MM.1S (cell line): ENCODE measurements at regions not wholly inside any gene's neighbourhood (a gene's known extent, or its start where the extent isn't known, plus 50 kb on each side); places are given as distances from the start of the nearest gene placed in this dataset.

Experiments used
- DNase-seq: peaks from one replicate; pipeline ENCODE4 v3.0.0-alpha.2; 2015
- H2AFZ ChIP-seq: fragments of 300-600 bp; sonication (generic); 2 replicates; pipeline ENCODE4 v1.6.0; 2016; ENCODE audit warnings: antibody characterized with exemption, low read length
- H3F3A ChIP-seq: fragments of 300-600 bp; sonication (generic); 2 replicates; pipeline ENCODE4 v1.6.1; 2016; ENCODE audit warnings: mild to moderate bottlenecking, antibody characterized with exemption, low read length, moderate library complexity, mixed read lengths; ENCODE audit not compliant: insufficient read depth
- H3K27ac ChIP-seq: fragments of 300-600 bp; sonication (generic); 2 replicates; pipeline ENCODE4 v1.5.1; 2016; ENCODE audit warnings: mild to moderate bottlenecking, low read length
- H3K27me3 ChIP-seq: fragments of 300-600 bp; sonication (generic); replicated peaks from 2 replicates; pipeline ENCODE4 v1.6.0; 2016; ENCODE audit warnings: low read length; ENCODE audit not compliant: insufficient read depth
- H3K36me3 ChIP-seq: fragments of 300-600 bp; sonication (generic); replicated peaks from 2 replicates; pipeline ENCODE4 v1.6.1; 2016; ENCODE audit warnings: mild to moderate bottlenecking, low read length, mixed read lengths; ENCODE audit not compliant: insufficient read depth
- H3K4me1 ChIP-seq: fragments of 300-600 bp; sonication (generic); 2 replicates; pipeline ENCODE4 v1.6.1; 2016; ENCODE audit warnings: low read length, mixed read lengths
- H3K4me2 ChIP-seq: fragments of 300-600 bp; sonication (generic); 2 replicates; pipeline ENCODE4 v1.6.0; 2016; ENCODE audit warnings: low read depth, low read length
- H3K4me3 ChIP-seq: fragments of 300-600 bp; sonication (generic); 2 replicates; pipeline ENCODE4 v1.5.1; 2016; ENCODE audit warnings: low read length, mixed read lengths
- H3K79me2 ChIP-seq: fragments of 300-600 bp; sonication (generic); 2 replicates; pipeline ENCODE4 v1.6.1; 2016; ENCODE audit warnings: mixed run types, low read length, mixed read lengths
- H3K9ac ChIP-seq: fragments of 300-600 bp; sonication (generic); 2 replicates; pipeline ENCODE4 v1.6.1; 2016; ENCODE audit warnings: low read length, mixed read lengths
- H3K9me2 ChIP-seq: fragments of 300-600 bp; sonication (generic); replicated peaks from 2 replicates; pipeline ENCODE4 v1.6.1; 2016; ENCODE audit warnings: mild to moderate bottlenecking, low read length, mixed read lengths; ENCODE audit not compliant: insufficient read depth
- H3K9me3 ChIP-seq: fragments of 300-600 bp; sonication (generic); replicated peaks from 2 replicates; pipeline ENCODE4 v1.6.1; 2016; ENCODE audit warnings: mild to moderate bottlenecking, low read length, mixed read lengths; ENCODE audit not compliant: insufficient read depth
- H4K20me1 ChIP-seq: fragments of 300-600 bp; sonication (generic); 2 replicates; pipeline ENCODE4 v1.6.1; 2016; ENCODE audit warnings: mild to moderate bottlenecking, low read length, moderate library complexity, mixed read lengths; ENCODE audit not compliant: insufficient read depth
- EZH2 ChIP-seq: fragments of 300-600 bp; sonication (generic); optimal IDR thresholded peaks from 2 replicates; pipeline ENCODE3; 2017; ENCODE audit warnings: low read depth, mild to moderate bottlenecking, antibody characterized with exemption, low read length, mixed read lengths
- EZH2phosphoT487 ChIP-seq: fragments of 300-600 bp; sonication (generic); IDR thresholded peaks from 2 replicates; pipeline ENCODE4 v1.6.1; 2018; ENCODE audit warnings: antibody characterized with exemption, low read length
- TF ChIP-seq, protein P1 (sequence below): fragments of 300-600 bp; sonication (generic); IDR thresholded peaks from 2 replicates; pipeline ENCODE4 v1.5.1; 2016; ENCODE audit warnings: antibody characterized with exemption, low read length, mixed read lengths

DNA sequence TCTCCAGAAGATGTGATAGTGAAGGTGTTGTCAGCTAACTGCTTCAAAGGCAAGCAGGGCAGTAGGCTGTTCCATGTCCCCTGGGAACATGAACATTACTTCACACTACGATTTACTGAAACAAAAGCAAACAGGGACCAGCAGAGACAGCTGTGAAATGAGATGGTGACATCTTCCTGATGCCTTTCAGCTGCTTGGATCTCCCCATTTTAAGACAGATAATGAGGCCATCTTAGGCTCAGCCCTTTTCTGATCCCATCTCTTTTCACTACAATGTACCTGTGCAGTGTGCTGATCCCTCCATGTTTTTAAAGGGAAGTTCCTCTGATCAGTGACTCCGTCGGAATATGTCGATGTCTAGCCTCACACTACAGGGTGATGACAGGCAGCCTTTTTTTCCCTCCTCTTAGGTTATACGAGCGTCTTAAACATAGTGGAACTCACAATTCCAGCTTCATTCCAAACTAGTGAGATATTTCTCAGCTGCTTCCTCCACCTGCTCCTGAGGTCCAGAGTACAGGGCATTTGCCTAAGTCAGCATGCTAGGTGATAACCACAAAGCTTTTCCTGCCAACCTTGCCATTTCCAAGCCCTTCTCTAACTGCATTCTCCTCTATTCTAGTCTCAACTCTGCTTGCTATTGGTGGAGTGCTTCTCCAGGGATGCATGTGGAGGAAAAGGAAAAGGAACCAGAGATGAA is 87.6 kb upstream of the EGLN3 start:
- DNase-seq: no peak
- Histone ChIP-seq H3K9me2 (no peaks in the 10 kb centered on the region), H3K4me2 (no peak overlapping the region), H4K20me1 (no peaks in the 10 kb centered on the region), H3K36me3 (no peaks in the 10 kb centered on the region), H3K4me3 (no peak overlapping the region), H3F3A (no peaks in the 10 kb centered on the region), H3K27me3 (no peaks in the 10 kb centered on the region), H3K9ac (no peak overlapping the region), H3K9me3 (no peaks in the 10 kb centered on the region), H3K4me1 (no peaks in the 10 kb centered on the region), H3K79me2 (no peaks in the 10 kb centered on the region), H3K27ac (no peak overlapping the region), H2AFZ (no peak overlapping the region)
- TF ChIP-seq, protein P1, sequence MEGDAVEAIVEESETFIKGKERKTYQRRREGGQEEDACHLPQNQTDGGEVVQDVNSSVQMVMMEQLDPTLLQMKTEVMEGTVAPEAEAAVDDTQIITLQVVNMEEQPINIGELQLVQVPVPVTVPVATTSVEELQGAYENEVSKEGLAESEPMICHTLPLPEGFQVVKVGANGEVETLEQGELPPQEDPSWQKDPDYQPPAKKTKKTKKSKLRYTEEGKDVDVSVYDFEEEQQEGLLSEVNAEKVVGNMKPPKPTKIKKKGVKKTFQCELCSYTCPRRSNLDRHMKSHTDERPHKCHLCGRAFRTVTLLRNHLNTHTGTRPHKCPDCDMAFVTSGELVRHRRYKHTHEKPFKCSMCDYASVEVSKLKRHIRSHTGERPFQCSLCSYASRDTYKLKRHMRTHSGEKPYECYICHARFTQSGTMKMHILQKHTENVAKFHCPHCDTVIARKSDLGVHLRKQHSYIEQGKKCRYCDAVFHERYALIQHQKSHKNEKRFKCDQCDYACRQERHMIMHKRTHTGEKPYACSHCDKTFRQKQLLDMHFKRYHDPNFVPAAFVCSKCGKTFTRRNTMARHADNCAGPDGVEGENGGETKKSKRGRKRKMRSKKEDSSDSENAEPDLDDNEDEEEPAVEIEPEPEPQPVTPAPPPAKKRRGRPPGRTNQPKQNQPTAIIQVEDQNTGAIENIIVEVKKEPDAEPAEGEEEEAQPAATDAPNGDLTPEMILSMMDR: no peak
- no peak for TF ChIP-seq EZH2phosphoT487
- TF ChIP-seq EZH2: no peak

DNA sequence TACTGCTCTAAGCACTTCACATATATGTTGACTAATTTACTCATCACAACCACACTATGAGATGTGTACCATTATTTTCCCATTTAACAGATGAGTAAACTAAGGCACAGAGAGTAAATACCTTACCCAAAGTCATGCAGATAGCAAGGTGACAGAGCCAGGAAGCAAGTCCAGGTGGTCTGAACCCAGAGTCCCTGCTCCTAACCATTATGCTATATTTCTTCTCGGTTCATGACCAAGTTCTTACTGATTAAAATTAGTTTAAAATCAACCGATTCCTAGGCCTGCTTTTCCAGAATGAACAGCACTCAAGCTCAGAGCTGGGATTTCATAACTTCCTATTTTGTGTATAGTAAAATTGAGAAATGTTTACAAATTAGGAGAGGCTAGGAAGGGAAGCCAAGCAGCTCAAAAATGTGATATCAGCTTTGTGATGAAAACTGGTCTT is 85.5 kb upstream of the EGLN3 start:
- Histone ChIP-seq H3K79me2 (no peaks in the 10 kb centered on the region), H3F3A (no peaks in the 10 kb centered on the region), H2AFZ (no peak overlapping the region), H3K9ac (no peak overlapping the region), H3K4me3 (no peak overlapping the region), H3K27ac (no peak overlapping the region), H3K9me3 (no peaks in the 10 kb centered on the region), H3K9me2 (no peaks in the 10 kb centered on the region), H3K36me3 (no peaks in the 10 kb centered on the region), H3K27me3 (no peaks in the 10 kb centered on the region), H4K20me1 (no peaks in the 10 kb centered on the region), H3K4me2 (no peak overlapping the region), H3K4me1 (no peaks in the 10 kb centered on the region)
- no peak for DNase-seq
- TF ChIP-seq, protein P1: no peak

DNA sequence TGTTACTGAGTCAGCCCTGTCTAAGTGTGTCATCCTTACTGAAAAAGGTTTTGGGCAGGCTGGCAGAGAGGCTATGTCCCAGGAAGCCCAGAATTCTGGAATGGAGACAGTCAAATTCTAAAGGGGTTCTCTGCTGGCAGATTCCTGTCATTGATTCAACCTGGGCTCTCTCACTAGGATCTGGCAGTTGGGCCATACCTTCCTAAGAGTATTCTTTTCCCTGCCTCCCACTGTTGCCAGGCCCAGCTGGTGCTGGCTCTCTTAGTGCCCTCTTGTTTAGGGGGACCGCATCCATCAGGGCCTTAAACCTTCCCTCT is 85.0 kb upstream of the EGLN3 start:
- Histone ChIP-seq H2AFZ (no peak overlapping the region), H3K27me3 (no peaks in the 10 kb centered on the region), H4K20me1 (no peaks in the 10 kb centered on the region), H3F3A (no peaks in the 10 kb centered on the region), H3K9me3 (no peaks in the 10 kb centered on the region), H3K4me1 (no peaks in the 10 kb centered on the region), H3K9me2 (no peaks in the 10 kb centered on the region), H3K4me3 (no peak overlapping the region), H3K79me2 (no peaks in the 10 kb centered on the region), H3K36me3 (no peaks in the 10 kb centered on the region), H3K4me2 (no peak overlapping the region), H3K9ac (no peak overlapping the region), H3K27ac (no peak overlapping the region)
- TF ChIP-seq EZH2phosphoT487 (no peak), EZH2 (no peak)
- TF ChIP-seq, protein P1: no peak
- no peak for DNase-seq
